Activated CD4-positive, alpha-beta T cell treated with anti-CD3 and anti-CD28 coated beads, Interleukin-2, amount 50 U/mL, for 24 hours (primary cell): ENCODE measurements at regions not wholly inside any gene's neighbourhood (a gene's known extent, or its start where the extent isn't known, plus 50 kb on each side); places are given as distances from the start of the nearest gene placed in this dataset.

ENCODE experiments used
- DNase-seq, 2 donors: peaks; one replicate each; pipeline ENCODE4 v3.0.0-alpha.2; 2020; ENCODE audit warnings: low read depth in 1 of 2, low spot score in 1 of 2

GRCh38 chr6:156065849-156066248, 610.2 kb upstream of the NOX3 start:
- DNase-seq: no peak

GRCh38 chr6:156062091-156062563, 606.5 kb upstream of the NOX3 start:
- DNase-seq: no peak

- no peak for DNase-seq
Observed at GRCh38 chr6:156061465-156061864, 605.8 kb upstream of the NOX3 start.

DNA sequence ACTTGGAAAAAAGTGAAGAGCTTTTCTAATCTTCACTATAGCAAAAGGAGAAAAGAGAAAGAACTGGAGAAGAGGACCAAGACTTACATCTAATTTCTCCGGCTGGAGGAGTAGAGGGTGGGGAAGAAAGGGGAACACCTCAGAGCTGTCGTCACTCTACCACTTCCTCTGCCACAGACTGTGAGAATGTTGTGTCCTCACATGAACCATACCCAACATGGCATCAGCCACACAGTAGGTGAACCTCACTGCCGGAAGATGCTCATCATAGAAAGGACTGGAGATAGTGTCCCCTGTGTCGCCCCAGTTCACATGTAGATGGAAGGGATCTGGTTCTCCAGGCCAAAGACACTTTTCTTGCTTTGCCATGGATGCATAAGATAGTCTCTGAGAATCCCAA, 604.4 kb upstream of the NOX3 start:
- no peak for DNase-seq

DNA sequence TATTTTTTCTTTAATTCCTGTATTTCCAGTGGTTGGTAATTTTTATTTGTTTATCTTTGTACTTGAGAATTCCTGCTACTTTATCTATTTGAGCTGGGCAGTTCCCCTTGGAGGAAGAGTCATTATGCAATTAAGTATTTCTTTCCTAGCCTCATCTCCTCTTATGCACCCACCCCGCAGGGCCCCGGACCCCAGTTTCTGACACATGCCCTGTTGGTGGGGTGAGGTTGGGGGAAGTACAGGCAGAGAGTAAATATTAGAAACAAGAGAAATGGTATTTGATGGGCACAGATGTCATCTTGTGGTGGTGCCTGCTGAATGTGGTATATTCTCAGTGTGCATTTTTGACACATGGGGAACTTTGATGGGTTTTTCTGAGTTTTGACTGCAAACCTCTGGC, 602.7 kb upstream of the NOX3 start:
- DNase-seq: no peak

GRCh38 chr6:156057869-156058268, 602.2 kb upstream of the NOX3 start:
- DNase-seq: no peak

GRCh38 chr6:156056085-156056484, 600.4 kb upstream of the NOX3 start:
- no peak for DNase-seq

- no peak for DNase-seq
Observed at GRCh38 chr6:156053626-156054025, 598.0 kb upstream of the NOX3 start.

DNA sequence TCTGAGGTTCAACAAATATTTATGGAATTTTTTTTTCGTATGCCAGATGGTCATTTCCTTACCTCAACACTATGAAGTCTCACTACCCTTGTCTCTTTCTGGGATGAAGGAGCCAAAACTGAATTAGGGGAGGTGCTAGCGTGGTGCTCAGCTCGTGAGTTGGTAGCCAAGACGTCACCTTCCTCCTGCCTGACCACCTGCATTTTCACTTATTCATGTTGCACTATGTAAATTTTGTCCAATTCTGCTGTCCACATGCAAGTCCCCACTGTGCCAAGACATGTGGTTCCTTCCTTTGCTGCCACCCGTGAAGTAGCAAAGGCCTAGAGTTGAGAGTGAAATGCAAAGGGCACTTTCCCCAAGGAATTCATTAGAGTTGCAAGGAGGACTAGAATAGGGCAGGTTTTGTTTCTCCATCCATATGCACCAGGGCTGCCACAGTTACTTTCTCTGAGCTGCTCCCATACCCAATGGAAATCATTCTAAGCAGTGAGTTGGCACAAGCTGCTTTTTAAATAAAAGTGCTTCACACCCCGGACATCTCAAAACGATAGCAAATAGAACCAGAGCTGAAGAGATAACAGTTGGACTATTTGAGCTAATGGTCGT, 591.3 kb upstream of the NOX3 start:
- DNase-seq: no peak

- DNase-seq: no peak
Observed at GRCh38 chr6:156046268-156046665, 590.6 kb upstream of the NOX3 start.

DNA sequence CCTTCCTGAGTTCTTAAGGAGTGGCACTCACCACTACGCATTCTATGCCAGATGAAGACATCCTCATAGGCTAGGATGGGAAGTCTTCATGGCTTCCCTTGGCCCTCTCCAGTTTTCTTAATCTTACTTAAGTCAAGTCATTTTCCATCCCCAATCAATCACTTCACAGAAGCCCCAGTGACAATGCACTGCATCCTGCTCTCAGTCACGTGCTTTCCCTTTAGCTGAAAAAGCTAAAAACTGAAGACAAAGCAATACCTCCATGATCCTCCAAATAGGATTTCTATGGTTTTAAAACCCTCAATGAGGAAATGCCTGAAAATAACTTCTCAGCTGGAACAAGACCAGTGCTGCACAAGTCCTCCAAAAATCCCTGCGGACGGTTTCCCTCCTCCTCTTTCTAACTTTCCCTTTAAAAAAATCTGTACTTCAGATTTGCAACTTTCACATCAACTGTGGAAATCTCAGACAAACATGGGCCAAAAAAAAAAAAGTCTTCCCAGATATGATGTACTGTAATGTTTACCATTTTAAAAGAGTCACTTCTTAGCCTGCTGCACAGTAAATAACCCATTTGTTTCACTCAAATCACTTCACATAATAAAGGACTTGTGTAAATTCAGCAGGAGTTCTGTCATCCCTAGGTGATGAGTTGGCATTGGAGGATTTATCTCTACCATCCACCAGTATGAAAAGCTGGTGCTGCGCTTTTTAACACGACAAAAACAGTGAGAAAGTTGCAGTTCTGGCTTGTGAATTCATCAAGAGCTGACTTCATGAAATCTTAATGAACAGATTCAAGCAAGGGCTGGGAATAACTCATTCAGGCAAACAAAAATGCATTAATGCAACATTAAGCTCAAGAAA, 590.0 kb upstream of the NOX3 start:
- DNase-seq: no peak

DNA sequence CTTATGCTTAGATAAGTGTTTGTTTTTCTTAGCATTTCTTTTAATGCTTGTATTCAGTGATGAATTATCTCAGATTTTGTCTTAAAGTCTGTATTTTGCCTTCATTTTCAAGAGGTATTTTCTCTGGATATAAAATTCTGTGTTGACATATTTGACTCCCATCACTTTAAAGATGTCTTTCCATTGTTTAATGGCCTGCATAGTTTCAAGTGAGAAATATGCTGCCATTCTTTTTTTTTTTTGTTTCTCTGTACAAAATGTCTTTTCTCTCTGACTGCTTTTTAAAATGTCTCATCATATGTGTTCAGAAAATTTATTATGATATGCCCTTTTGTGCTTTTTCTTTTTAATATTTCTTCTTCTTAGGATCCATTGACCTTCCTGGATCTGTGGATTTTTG, 578.0 kb upstream of the NOX3 start:
- no peak for DNase-seq

- no peak for DNase-seq
Observed at GRCh38 chr6:156031516-156031915, 575.9 kb upstream of the NOX3 start.

GRCh38 chr6:156030053-156030452, 574.4 kb upstream of the NOX3 start:
- no peak for DNase-seq

GRCh38 chr6:156029286-156029985, 573.8 kb upstream of the NOX3 start:
- DNase-seq: no peak

GRCh38 chr6:156028335-156029131, 572.9 kb upstream of the NOX3 start:
- no peak for DNase-seq

GRCh38 chr6:156027248-156027626, 571.6 kb upstream of the NOX3 start:
- no peak for DNase-seq

GRCh38 chr6:156026486-156027247, 571.0 kb upstream of the NOX3 start:
- no peak for DNase-seq

GRCh38 chr6:156024339-156024738, 568.7 kb upstream of the NOX3 start:
- no peak for DNase-seq

DNA sequence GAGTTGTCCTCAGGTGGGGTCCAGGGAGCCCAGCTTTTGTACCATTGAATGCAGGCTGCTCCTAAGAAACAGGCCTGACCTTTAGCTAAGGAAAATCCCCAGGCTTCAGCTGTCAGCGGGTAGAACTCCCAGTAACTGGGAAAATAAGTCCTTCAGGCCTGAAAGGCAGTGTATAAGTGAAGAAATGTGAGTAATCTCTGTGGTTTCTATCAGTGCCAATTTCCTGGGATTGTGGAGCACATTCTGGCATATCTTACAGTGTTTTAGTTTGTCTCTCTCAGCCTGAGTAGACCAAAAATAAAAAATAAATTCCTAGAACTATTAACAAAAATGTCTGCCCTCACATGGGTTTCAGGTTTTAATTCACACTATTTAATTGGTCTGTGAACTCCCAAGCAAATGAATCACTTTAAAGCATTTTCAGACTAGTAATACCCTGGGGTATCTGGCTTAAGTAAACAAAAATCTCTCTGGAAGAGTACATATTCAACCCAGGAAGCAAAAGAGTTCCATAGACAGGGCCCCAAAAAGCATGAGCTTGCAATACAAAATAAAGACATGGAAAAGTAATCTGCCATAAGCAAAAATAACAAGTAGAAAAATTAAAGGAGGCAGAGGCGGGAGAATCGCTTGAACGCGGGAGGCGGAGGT, 566.2 kb upstream of the NOX3 start:
- no peak for DNase-seq
